ENCODE measurements at regions not wholly inside any gene's neighbourhood (a gene's known extent, or its start where the extent isn't known, plus 50 kb on each side); places are given as distances from the start of the nearest gene placed in this dataset.

DNA sequence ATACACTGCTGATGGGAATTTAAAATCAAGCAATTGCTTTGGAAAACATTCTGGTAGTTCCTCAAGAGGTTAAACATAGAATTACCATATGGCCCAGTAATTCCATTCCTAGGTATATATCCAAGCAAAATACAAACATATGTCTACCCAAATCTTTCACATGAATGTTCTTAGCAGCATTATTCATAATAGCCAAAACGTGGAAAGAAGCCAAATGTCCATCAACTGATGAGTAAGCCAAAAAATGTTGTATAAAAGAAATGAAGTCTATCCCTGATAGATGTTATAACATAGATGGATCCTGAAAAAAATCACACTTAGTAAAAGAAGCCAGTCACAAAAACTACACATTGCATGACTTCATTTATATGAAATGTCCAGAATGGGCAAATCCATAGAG lies 893.0 kb downstream of the SORCS3 start:
- TF ChIP-seq, protein P1, sequence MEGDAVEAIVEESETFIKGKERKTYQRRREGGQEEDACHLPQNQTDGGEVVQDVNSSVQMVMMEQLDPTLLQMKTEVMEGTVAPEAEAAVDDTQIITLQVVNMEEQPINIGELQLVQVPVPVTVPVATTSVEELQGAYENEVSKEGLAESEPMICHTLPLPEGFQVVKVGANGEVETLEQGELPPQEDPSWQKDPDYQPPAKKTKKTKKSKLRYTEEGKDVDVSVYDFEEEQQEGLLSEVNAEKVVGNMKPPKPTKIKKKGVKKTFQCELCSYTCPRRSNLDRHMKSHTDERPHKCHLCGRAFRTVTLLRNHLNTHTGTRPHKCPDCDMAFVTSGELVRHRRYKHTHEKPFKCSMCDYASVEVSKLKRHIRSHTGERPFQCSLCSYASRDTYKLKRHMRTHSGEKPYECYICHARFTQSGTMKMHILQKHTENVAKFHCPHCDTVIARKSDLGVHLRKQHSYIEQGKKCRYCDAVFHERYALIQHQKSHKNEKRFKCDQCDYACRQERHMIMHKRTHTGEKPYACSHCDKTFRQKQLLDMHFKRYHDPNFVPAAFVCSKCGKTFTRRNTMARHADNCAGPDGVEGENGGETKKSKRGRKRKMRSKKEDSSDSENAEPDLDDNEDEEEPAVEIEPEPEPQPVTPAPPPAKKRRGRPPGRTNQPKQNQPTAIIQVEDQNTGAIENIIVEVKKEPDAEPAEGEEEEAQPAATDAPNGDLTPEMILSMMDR (IDR thresholded peaks at IDR 0.05; ENCODE audit: low read depth, low read length, missing control alignments), result no peak
- DNase-seq (ENCODE audit: low read depth), result no peak
- H3K4me3 ChIP-seq (ENCODE audit: low read depth, low read length), result no peak overlapping the region

GRCh38 chr10:105516511-105516910 lies 875.4 kb downstream of the SORCS3 start:
- no peak for DNase-seq (ENCODE audit: low read depth)
- TF ChIP-seq, protein P1 (IDR thresholded peaks at IDR 0.05; ENCODE audit: low read depth, low read length, missing control alignments), result no peak
- H3K4me3 ChIP-seq (ENCODE audit: low read depth, low read length), result no peak overlapping the region

GRCh38 chr10:105514106-105514505 lies 873.0 kb downstream of the SORCS3 start:
- TF ChIP-seq, protein P1 (IDR thresholded peaks at IDR 0.05; ENCODE audit: low read depth, low read length, missing control alignments), result no peak
- no peak for DNase-seq (ENCODE audit: low read depth)
- H3K4me3 ChIP-seq (ENCODE audit: low read depth, low read length), result no peak overlapping the region

DNA sequence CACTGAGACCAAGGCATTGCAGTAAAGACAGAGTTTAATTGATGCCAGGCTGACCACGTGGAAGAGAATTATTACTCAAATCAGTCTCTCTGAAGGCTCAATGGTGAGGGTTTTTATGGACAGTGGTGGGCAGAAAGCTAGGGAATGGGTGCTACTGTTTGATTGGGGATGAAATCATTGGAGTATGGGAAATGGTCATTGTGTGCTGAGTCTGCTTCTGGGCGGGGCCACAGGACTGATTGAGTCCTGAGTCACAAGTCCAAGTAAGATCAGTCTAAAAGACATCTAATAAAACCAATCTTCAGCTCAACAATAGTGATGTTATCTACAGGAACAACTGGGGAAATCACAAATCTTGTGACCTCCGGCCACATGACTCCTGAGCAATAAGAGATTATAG lies 868.4 kb downstream of the SORCS3 start:
- no peak for DNase-seq (ENCODE audit: low read depth)
- TF ChIP-seq, protein P1 (IDR thresholded peaks at IDR 0.05; ENCODE audit: low read depth, low read length, missing control alignments), result no peak
- no peak overlapping the region for H3K4me3 ChIP-seq (ENCODE audit: low read depth, low read length)

DNA sequence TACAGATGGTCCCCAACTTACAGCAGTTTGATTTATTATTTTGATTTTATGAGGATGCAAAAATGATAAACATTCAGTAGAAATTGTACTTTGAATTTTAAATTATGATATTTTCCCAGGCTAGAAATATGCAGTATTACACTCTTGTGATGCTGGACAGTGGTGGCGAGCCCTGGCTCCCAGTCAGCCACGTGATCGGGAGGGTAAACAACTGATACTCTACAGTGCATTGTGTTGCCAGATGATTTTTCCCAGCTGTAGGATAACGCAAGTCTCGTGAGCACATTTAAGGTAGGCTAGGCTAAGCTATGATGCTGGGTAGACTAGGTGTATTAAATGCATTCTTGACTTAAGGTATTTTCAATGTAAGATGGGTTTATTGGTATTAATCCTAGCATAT lies 865.2 kb downstream of the SORCS3 start:
- TF ChIP-seq, protein P1 (IDR thresholded peaks at IDR 0.05; ENCODE audit: low read depth, low read length, missing control alignments), result no peak
- no peak for DNase-seq (ENCODE audit: low read depth)
- H3K4me3 ChIP-seq (ENCODE audit: low read depth, low read length), result no peak overlapping the region

DNA sequence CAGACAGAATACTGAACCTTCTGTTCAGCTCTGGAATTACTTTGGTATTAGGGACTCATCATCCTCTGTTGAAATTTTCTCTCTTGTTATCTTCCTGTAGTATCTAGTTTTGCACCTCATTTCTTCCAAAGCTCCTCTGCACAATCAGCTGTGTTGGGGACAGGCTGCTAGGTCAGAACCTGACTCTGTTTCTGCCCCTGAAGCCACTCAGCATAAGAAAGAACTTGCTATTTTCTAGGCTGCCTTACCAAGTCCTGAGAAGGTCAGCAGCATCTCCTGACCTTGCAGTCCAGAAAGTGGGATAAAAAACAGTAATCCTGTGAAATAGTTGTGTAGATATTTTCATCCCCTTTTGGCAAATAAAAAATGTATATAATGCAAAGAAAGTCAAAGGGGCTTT lies 862.6 kb downstream of the SORCS3 start:
- H3K4me3 ChIP-seq (ENCODE audit: low read depth, low read length), result no peak overlapping the region
- DNase-seq (ENCODE audit: low read depth), result no peak
- TF ChIP-seq, protein P1 (IDR thresholded peaks at IDR 0.05; ENCODE audit: low read depth, low read length, missing control alignments), result no peak

DNA sequence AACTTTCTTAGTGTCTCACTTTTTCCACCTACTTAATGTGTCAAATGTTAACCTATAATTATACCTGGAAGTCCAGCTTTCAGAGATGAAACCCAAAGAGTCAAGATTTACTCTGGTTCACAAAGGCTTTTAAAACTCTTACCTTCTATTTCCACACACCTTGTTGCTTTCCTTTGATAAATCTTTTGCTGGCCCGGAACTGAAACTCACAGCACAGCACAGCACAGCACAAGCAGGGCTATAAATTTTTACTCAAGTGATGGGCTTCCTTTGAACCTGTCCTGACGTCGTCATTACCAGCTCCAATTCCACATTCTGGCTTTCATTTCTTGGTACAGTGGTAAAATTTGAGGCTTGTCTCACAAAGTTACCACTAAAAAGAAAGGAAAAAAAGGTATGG lies 861.0 kb downstream of the SORCS3 start:
- TF ChIP-seq, protein P1 (IDR thresholded peaks at IDR 0.05; ENCODE audit: low read depth, low read length, missing control alignments), result no peak
- H3K4me3 ChIP-seq (ENCODE audit: low read depth, low read length), result no peak overlapping the region
- DNase-seq (ENCODE audit: low read depth), result no peak

Measured in GM12864 (cell line).